ENCODE measurements at regions not wholly inside any gene's neighbourhood (a gene's known extent, or its start where the extent isn't known, plus 50 kb on each side); places are given as distances from the start of the nearest gene placed in this dataset.
"Not testable (repeated sequence)": the region's sequence is repeated elsewhere in the genome, so short reads cannot be mapped to it uniquely, and the experiment has no call there.

- no peak for DNase-seq (ENCODE audit: low read depth in 4 of 4, low spot score in 1 of 4)
These were observed 51.5 kb upstream of the MAP3K1 start for GRCh38 chr5:56763711-56764466.

DNA sequence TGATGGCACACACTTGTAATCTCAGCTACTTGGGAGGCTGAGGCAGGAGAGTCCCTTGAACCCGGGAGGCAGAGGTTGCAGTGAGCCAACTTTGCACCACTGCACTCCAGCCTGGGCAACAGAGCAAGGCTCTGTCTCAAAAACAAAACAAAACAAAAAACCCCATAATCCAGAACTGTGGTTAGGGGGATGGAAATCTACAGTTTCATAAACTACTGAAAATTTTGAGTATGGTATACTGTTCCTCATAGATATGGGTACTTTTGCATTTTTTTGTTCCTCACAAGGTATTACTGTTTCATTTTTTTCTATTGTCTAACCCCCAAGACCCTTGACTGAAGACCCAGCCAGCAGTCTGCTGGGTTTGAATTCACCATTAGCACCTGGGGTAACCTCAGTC lies 52.2 kb upstream of the MAP3K1 start:
- DNase-seq (ENCODE audit: low read depth in 4 of 4, low spot score in 1 of 4), result no peak

DNA sequence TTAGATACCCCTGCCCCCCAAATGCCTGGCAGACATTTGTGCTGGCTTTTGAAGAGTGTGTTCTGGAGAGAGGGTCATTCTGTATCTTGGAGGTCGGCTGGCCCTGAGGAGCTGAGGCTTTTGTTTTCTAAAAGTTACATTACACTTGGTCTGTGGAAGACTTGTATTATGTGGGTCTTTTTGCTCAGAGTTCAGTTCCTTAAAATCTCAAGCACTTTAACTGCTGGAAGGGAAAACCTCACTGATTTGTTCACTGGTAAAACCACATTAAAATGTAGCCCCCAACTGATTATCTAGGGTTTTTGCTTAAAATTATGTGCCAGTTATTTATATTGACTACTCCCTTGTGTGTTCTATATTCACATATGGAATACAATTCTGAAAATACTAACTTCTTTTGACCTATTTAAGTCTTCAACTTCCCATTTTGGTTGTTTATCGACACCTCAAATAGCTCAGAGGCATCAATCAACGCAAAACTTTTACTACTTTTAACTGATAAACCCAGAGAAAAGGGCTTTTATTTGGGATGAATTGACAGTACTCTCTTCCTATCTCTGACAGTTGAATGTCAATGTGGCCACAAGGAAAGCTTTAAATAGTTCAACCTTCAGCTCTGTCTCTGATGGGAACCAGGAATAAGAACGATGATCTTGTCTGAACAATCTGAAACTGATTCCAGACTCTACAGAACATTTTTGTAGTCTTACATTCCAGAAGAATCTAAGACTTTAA lies 54.0 kb upstream of the MAP3K1 start:
- no peak for DNase-seq (ENCODE audit: low read depth in 4 of 4, low spot score in 1 of 4)

GRCh38 chr5:56760723-56761122 lies 54.6 kb upstream of the MAP3K1 start:
- no peak for DNase-seq (ENCODE audit: low read depth in 4 of 4, low spot score in 1 of 4)

GRCh38 chr5:56759521-56760216 lies 55.7 kb upstream of the MAP3K1 start:
- DNase-seq (ENCODE audit: low read depth in 4 of 4, low spot score in 1 of 4), result no peak

GRCh38 chr5:56757077-56757476 lies 58.3 kb upstream of the MAP3K1 start:
- DNase-seq (ENCODE audit: low read depth in 4 of 4, low spot score in 1 of 4), result no peak

DNA sequence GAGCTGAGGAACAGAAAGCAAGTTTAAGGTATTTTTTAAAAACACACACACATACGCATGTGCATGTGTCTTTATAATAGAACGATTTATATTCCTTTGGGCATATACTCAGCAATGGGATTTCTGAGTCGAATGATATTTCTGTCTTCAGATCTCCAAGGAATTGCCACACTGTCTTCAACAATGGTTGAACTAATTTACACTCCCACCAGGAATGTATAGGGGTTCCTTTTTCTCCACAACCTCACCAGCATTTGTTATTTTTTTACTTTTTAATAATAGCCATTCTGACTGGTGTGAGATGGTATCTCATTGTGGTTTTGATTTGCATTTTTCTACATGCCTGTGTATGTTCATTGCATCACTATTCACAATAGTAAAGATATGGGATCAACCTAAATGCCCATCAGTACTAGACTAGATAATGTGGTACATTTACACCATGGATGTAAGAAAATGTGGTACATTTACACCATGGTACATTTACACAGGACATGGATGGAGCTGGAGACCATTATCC lies 60.3 kb upstream of the MAP3K1 start:
- DNase-seq (ENCODE audit: low read depth in 4 of 4, low spot score in 1 of 4), result no peak

GRCh38 chr5:56753588-56753987 lies 61.8 kb upstream of the MAP3K1 start:
- DNase-seq (ENCODE audit: low read depth in 4 of 4, low spot score in 1 of 4), result not testable (repeated sequence)

DNA sequence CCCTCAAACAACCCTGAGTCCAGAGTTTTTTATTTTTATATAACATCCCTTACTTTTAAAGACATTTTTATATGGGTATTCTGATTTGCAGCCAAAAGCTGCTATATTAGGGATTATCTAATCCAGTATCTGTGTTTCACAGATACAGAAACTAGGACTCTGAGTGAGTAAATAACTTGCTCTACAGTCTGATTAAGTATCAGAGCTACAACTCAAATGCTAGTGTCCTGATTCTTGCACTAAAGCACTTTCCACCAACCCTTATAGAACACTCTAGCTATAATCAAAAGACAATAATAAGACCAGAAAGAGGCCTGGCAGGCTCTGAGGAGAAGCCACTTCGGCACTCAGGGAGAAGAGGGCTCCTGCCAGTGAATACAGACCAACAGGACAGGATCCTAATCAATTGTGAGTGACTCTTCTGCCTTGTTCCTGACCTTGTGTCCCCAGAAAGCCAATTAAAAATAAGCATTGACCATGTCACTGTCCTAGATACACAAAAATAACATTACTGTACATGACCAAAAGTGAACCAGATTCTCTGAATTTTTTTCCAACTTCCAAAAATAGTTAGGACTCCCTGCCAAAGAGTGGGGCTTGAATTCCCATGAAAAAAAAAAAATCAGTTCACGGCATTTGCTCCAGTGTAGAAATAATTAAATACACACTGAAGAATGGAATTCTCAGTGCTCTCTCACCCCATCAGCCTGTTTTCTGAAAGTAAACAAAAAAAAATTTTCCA lies 63.6 kb upstream of the MAP3K1 start:
- DNase-seq (ENCODE audit: low read depth in 4 of 4, low spot score in 1 of 4), result no peak

- DNase-seq (ENCODE audit: low read depth in 4 of 4, low spot score in 1 of 4), result no peak
These were observed 65.5 kb upstream of the MAP3K1 start for GRCh38 chr5:56749842-56750241.

DNA sequence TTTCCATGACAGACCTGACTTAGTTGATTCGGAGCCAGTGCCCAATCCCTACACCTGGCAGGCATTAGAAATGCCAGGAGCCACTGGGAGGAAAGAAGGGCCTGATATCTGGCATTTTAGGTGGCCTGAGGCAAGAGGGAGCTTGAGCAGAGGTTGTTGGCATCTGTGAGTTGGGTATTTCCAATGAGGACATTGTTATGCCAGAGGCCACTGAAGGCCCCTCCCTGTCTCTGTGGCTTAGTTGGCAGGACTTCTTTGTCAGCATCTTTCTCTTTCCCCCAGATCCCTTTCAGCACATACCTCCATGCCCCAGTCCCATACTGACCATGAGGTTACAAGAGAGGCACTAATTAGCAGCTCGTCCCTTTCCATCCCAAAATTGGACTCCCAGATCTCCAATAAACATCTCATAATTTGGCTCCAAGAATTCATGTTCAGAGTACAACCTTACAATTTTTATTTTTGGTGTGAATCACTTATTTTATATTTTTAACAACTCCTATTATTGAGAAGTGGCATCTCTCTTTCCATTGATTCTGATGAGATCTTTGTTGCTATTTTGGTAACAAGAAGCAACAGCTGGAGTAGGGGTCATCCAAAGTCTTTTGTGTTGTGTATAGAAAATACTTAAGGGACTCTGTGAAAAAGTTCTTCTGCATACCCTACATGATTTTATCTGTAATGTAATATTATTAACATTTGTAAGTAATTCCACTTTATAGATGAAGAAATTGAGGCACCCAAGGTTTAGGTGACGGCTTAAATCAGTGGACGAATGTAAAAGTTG lies 68.6 kb upstream of the MAP3K1 start:
- DNase-seq (ENCODE audit: low read depth in 4 of 4, low spot score in 1 of 4), result no peak

DNA sequence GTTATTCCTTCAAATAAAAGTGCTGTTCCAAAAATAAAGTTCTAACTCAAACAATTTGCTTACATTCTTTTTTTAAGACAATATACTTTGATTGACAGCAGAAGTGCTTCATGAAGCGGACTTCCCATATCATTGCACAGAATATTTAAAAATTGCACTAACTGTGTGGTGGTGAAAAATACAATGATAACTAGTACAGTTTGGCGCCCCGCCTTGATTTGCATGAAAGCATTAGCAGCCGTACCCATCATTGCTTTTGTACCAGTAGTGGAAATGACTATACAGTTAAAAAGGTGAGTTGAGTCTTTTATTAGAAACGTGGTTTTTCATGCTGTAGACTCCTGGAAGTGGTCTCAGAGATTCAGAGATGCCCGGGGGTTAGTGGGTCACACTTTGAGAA lies 69.5 kb upstream of the MAP3K1 start:
- no peak for DNase-seq (ENCODE audit: low read depth in 4 of 4, low spot score in 1 of 4)

GRCh38 chr5:56740868-56741267 lies 74.5 kb upstream of the MAP3K1 start:
- DNase-seq (ENCODE audit: low read depth in 4 of 4, low spot score in 1 of 4), result no peak

DNA sequence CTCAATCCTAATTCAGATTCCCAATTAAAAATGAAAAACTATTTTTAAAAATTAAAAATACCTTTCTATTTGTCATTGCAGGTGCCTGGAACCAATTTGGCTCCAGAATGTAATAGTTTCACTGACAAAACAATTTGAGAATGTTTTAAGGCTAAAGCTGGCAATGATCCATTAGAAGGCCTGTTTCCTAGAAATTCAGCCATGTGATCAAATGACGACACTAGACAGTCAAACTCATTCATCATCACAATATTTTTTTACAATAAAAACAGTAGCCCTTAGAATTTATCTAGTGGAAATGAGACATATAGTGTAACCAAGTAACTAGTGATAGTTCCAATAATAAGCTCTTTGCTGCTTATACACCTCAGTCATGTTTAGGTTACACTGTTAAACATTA lies 75.4 kb upstream of the MAP3K1 start:
- DNase-seq (ENCODE audit: low read depth in 4 of 4, low spot score in 1 of 4), result no peak

GRCh38 chr5:56737951-56738606 lies 77.3 kb upstream of the MAP3K1 start:
- DNase-seq (ENCODE audit: low read depth in 4 of 4, low spot score in 1 of 4), result no peak

DNA sequence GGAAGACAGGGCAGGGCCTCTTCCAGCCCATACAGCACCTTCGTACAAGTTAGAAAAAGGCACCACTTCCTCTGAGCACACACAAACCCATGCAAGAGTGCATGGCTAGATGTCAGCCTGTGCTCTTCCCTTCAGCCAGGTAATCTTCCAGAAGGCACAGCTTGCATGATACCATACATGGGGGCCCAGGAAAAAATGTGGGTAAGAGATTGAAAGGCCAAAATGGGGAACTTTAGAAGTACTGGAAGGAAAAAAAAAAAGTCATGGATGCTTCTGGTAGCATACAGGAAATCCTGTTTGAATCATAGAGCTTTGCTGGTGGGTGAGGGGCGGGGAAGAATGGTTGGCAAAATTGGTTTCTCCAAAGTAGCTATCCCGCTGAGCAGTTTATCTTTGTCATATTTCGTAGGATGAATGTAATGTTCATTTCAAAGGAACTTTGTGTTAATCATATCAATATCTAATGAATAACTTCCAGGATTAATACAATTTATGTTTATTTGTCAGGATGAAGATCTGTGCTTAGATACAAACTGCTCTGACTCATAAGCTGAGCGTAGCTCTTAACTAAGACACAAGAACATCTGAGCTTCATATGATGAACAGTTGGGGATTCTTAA lies 78.2 kb upstream of the MAP3K1 start:
- no peak for DNase-seq (ENCODE audit: low read depth in 4 of 4, low spot score in 1 of 4)

DNA sequence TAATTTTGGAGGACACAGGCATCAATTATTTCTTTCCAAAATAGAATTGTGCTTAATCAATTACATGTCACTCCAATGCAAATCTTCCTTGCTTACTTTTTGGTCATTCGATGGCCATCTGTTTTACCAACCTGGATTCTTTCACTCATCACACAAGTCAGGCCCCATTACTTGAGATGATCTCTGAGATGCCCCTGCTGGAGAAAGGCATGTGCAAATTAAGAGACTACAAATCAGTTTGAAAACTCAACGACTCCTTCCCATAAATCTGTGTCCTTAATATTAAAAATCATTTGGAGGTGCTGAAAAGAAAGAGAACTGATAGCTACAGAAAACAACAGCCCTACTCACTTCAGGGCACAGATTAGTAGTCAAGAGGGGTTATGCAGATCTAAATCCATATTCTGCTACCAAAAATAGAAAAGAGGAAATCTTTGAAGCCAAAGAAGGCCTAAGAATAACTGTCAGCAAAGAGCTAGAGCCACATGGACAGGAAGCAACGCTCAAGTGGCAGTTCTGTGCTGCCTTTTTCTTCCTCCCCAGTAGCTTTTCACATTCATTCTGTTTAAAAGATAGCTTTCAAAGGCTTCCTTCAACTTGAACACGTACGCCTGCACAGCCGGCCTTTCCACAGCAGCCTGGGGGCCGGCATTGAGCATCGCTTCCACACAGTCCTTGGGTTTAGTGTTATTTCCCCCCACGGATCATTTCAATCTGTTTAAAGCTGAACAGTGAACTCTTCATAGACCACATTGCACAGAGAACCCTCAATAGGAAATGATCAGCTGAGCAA lies 79.3 kb upstream of the MAP3K1 start:
- DNase-seq (ENCODE audit: low read depth in 4 of 4, low spot score in 1 of 4), result no peak

GRCh38 chr5:56734091-56734694 lies 81.2 kb upstream of the MAP3K1 start:
- DNase-seq (ENCODE audit: low read depth in 4 of 4, low spot score in 1 of 4), result no peak

Measured in stimulated activated CD4-positive, alpha-beta T cell treated with anti-CD3 and anti-CD28 coated beads, Interleukin-1b, Interleukin-23, amount 100 ng/mL, for 24 hours (primary cell).